HEK293 (cell line): ENCODE measurements at regions not wholly inside any gene's neighbourhood (a gene's known extent, or its start where the extent isn't known, plus 50 kb on each side); places are given as distances from the start of the nearest gene placed in this dataset.

Experiments
- CTCF ChIA-PET: fragments of 350-600 bp; formaldehyde crosslinking; extraction: SDS; loops from one replicate; lab custom pipeline; 2021; ENCODE audit warnings: antibody characterized with exemption; lab: Yijun Ruan, JAX
- POLR2A ChIA-PET: fragments of 300-600 bp; formaldehyde crosslinking; extraction: SDS; loops from one replicate; lab custom pipeline; 2020; ENCODE audit warnings: antibody characterized with exemption, inconsistent platforms; lab: Yijun Ruan, JAX
- H3K27ac ChIP-seq: fragments of 200-500 bp; sonication (Bioruptor generic); 2 replicates; pipeline ENCODE4 v1.5.1; 2014; ENCODE audit warnings: low read depth, low read length, control low read depth, inconsistent platforms; ENCODE audit errors: extremely low read depth
- H3K36me3 ChIP-seq, 2 experiments: fragments of 200-500 bp in 1 of 2; sonication (Bioruptor generic) in 1 of 2; 1 replicate in 1 of 2; 2 replicates in 1 of 2; pipeline ENCODE4 v1.5.1; 2014 to 2017; ENCODE audit warnings: inconsistent platforms in 2 of 2, low read length in 2 of 2; ENCODE audit not compliant: control insufficient read depth in 2 of 2, insufficient read depth in 1 of 2
- H3K4me1 ChIP-seq: fragments of 200-500 bp; sonication (Bioruptor generic); 2 replicates; pipeline ENCODE4 v1.5.1; 2014; ENCODE audit warnings: mild to moderate bottlenecking, low read length, inconsistent platforms; ENCODE audit not compliant: control insufficient read depth, insufficient read depth
- H3K4me3 ChIP-seq: 2 replicates; pipeline ENCODE4 v1.5.1; 2011; ENCODE audit warnings: low read depth, mild to moderate bottlenecking, control low read depth, low read length, moderate library complexity
- H3K9me3 ChIP-seq: fragments of 200-500 bp; sonication (Bioruptor generic); 2 replicates; pipeline ENCODE4 v1.5.1; 2014; ENCODE audit warnings: low read depth, low read length, inconsistent platforms; ENCODE audit not compliant: control insufficient read depth, insufficient read depth
- ATF2 ChIP-seq: fragments of 450-650 bp; formaldehyde crosslinking; IDR thresholded peaks from 2 replicates; pipeline ENCODE4 v1.5.1; 2016; ENCODE audit warnings: missing biosample characterization, missing genetic modification characterization, low read depth
- INSM2 ChIP-seq: fragments of 450-650 bp; formaldehyde crosslinking; IDR thresholded peaks from 2 replicates; pipeline ENCODE4 v1.5.1; 2016; ENCODE audit warnings: missing biosample characterization, missing genetic modification characterization
- PRDM2 ChIP-seq: fragments of 450-650 bp; formaldehyde crosslinking; IDR thresholded peaks from 2 replicates; pipeline ENCODE4 v1.5.1; 2016; ENCODE audit warnings: missing biosample characterization, missing genetic modification characterization, borderline replicate concordance
- PRDM6 ChIP-seq: fragments of 450-650 bp; formaldehyde crosslinking; IDR thresholded peaks from 2 replicates; pipeline ENCODE4 v1.5.1; 2017; ENCODE audit warnings: missing biosample characterization, missing genetic modification characterization
- RBAK ChIP-seq: fragments of 450-650 bp; formaldehyde crosslinking; IDR thresholded peaks from 2 replicates; pipeline ENCODE4 v1.5.1; 2016; ENCODE audit warnings: missing biosample characterization, missing genetic modification characterization
- SP7 ChIP-seq: fragments of 450-650 bp; formaldehyde crosslinking; IDR thresholded peaks from 2 replicates; pipeline ENCODE4 v1.5.1; 2016; ENCODE audit warnings: missing biosample characterization, missing genetic modification characterization
- TCF7L2 ChIP-seq: IDR thresholded peaks from 2 replicates; pipeline ENCODE4 v1.6.1; 2011; ENCODE audit warnings: low read depth, mild to moderate bottlenecking, inconsistent platforms, low read length, moderate library complexity, borderline replicate concordance
- ZBTB48 ChIP-seq: fragments of 450-650 bp; formaldehyde crosslinking; IDR thresholded peaks from 2 replicates; pipeline ENCODE4 v1.5.1; 2016; ENCODE audit warnings: missing biosample characterization, missing genetic modification characterization
- ZBTB49 ChIP-seq: fragments of 450-650 bp; formaldehyde crosslinking; IDR thresholded peaks from 2 replicates; pipeline ENCODE4 v1.5.1; 2016; ENCODE audit warnings: missing biosample characterization, missing genetic modification characterization, low read depth
- ZNF362 ChIP-seq: fragments of 450-650 bp; formaldehyde crosslinking; IDR thresholded peaks from 2 replicates; pipeline ENCODE4 v1.5.1; 2016; ENCODE audit warnings: missing biosample characterization, missing genetic modification characterization
- ZNF473 ChIP-seq: fragments of 450-650 bp; formaldehyde crosslinking; IDR thresholded peaks from 2 replicates; pipeline ENCODE4 v1.5.1; 2017; ENCODE audit warnings: missing biosample characterization, missing genetic modification characterization
- ZNF513 ChIP-seq: fragments of 450-650 bp; IDR thresholded peaks from 2 replicates; pipeline ENCODE4 v1.5.1; 2018; ENCODE audit warnings: missing biosample characterization, missing genetic modification characterization

GRCh38 chr5:29568028-29568427 is 1625.5 kb upstream of the CDH6 start (continued):
- TF ChIP-seq PRDM6 (tag by site-specific recombination): no peak
- no peak for TF ChIP-seq RBAK
- TF ChIP-seq ZNF362 (tag by site-specific recombination): no peak

GRCh38 chr5:29561564-29561963 is 1631.9 kb upstream of the CDH6 start:
- Histone ChIP-seq H3K27ac (no peak overlapping the region), H3K9me3 (no peaks in the 10 kb centered on the region; the same call in 1 of the 2 replicates), H3K36me3 (no peaks in the 10 kb centered on the region), H3K4me3 (no peak overlapping the region), H3K4me1 (no peaks in the 10 kb centered on the region)
- ChIA-PET CTCF (no interaction called here), POLR2A (no interaction called here)
- TF ChIP-seq PRDM2 (tag by site-specific recombination) (no peak), ATF2 (tag by site-specific recombination) (peak; percentile 41; the same call in 1 of the 2 replicates)

- Histone ChIP-seq H3K36me3 (no peaks in the 10 kb centered on the region), H3K4me1 (no peaks in the 10 kb centered on the region), H3K4me3 (no peak overlapping the region), H3K27ac (no peak overlapping the region), H3K9me3 (no peaks in the 10 kb centered on the region)
- TF ChIP-seq ZBTB48 (tag by site-specific recombination) (no peak), ZNF513 (no peak), INSM2 (no peak), TCF7L2 (no peak), SP7 (tag by site-specific recombination) (no peak), ZNF473 (tag by site-specific recombination) (no peak), ZBTB49 (tag by site-specific recombination) (no peak)
- CTCF ChIA-PET: no interaction called here
- POLR2A ChIA-PET: no interaction called here
Observed at GRCh38 chr5:29550523-29550922, 1643.0 kb upstream of the CDH6 start.
